Endodermal cell (in vitro differentiated cells): ENCODE measurements at regions not wholly inside any gene's neighbourhood (a gene's known extent, or its start where the extent isn't known, plus 50 kb on each side); places are given as distances from the start of the nearest gene placed in this dataset.
A peak's percentile ranks its signal among the peaks of the same experiment; 100 is the strongest.

Experiments
- DNase-seq: peaks from one replicate; pipeline ENCODE4 v3.0.0-alpha.2; 2017
- H3K27ac ChIP-seq: 2 replicates; pipeline ENCODE4 v1.5.1; 2013; ENCODE audit warnings: mild to moderate bottlenecking, low read depth, low read length, moderate library complexity
- H3K27me3 ChIP-seq: 2 replicates; pipeline ENCODE4 v1.6.1; 2013; ENCODE audit warnings: mild to moderate bottlenecking, low read length, moderate library complexity; ENCODE audit not compliant: insufficient read depth, control insufficient read depth, poor library complexity, severe bottlenecking
- H3K36me3 ChIP-seq: 2 replicates; pipeline ENCODE4 v1.7.0; 2013; ENCODE audit warnings: mild to moderate bottlenecking, low read length, moderate library complexity; ENCODE audit not compliant: control insufficient read depth, insufficient read depth
- H3K4me1 ChIP-seq: one replicate; pipeline ENCODE4 v1.7.0; 2013; ENCODE audit warnings: low read length; ENCODE audit not compliant: control insufficient read depth, insufficient read depth
- H3K4me3 ChIP-seq: 2 replicates; pipeline ENCODE4 v1.5.1; 2013; ENCODE audit warnings: mild to moderate bottlenecking, low read length, moderate library complexity
- H3K9ac ChIP-seq: 2 replicates; pipeline ENCODE4 v1.6.1; 2013; ENCODE audit warnings: mild to moderate bottlenecking, low read length, moderate library complexity; ENCODE audit not compliant: poor library complexity, severe bottlenecking; ENCODE audit errors: extremely low read depth
- H3K9me3 ChIP-seq: 2 replicates; pipeline ENCODE4 v1.6.1; 2013; ENCODE audit warnings: mild to moderate bottlenecking, low read length, moderate library complexity; ENCODE audit not compliant: control insufficient read depth
- H3K27ac Mint-ChIP-seq: 2 replicates; pipeline ENCODE4 v1.8.0; 2020; ENCODE audit warnings: mixed read lengths
- H3K27me3 Mint-ChIP-seq: 2 replicates; pipeline ENCODE4 v1.8.0; 2021; ENCODE audit warnings: mild to moderate bottlenecking, mixed read lengths; ENCODE audit not compliant: insufficient read depth
- H3K36me3 Mint-ChIP-seq: 2 replicates; pipeline ENCODE4 v1.8.0; 2020; ENCODE audit warnings: low read depth, mixed read lengths
- H3K4me1 Mint-ChIP-seq: 2 replicates; pipeline ENCODE4 v1.8.0; 2020; ENCODE audit warnings: mixed read lengths
- H3K4me3 Mint-ChIP-seq: 2 replicates; pipeline ENCODE4 v1.8.0; 2020; ENCODE audit warnings: mild to moderate bottlenecking, moderate library complexity, mixed read lengths
- H3K9me3 Mint-ChIP-seq: 2 replicates; pipeline ENCODE4 v1.8.0; 2020; ENCODE audit warnings: mild to moderate bottlenecking, mixed read lengths
- CTCF ChIP-seq: fragments of 200-600 bp; sonication (generic); conservative IDR thresholded peaks from 2 replicates; pipeline ENCODE4 v1.5.0; 2021; ENCODE audit warnings: antibody characterized with exemption, mild to moderate bottlenecking
- WGBS, 2 experiments: methylation state at CpG; one replicate each; pipeline versions ENCODE4 v1.1.5 to v1.1.7; 2013; ENCODE audit warnings: missing lambda C conversion rate in 2 of 2, mixed read lengths in 1 of 2; ENCODE audit not compliant: insufficient coverage in 1 of 2, insufficient read length in 1 of 2; 5-methylcytosine and 5-hydroxymethylcytosine counted together

- H3K9me3 Mint-ChIP-seq = peaks cover 30% of the 10 kb centered on the region
- H3K27ac Mint-ChIP-seq = no peak overlapping the region
- DNase-seq = peak; percentile 45
- no peak overlapping the region for H3K27ac ChIP-seq
- peaks cover 4% of the 10 kb centered on the region for H3K27me3 Mint-ChIP-seq
- peaks cover 6% of the 10 kb centered on the region for H3K36me3 Mint-ChIP-seq
- no peaks in the 10 kb centered on the region for H3K36me3 ChIP-seq
- peaks cover 35% of the 10 kb centered on the region for H3K4me1 Mint-ChIP-seq
- H3K9me3 ChIP-seq = peaks cover 35% of the 10 kb centered on the region
- H3K9ac ChIP-seq = no peak overlapping the region
- WGBS, 2 experiments = 65 to 73% methylated on average over 3 to 5 of the region's 5 CpGs
- no peak for TF ChIP-seq CTCF
- H3K4me1 ChIP-seq = peaks cover 12% of the 10 kb centered on the region
- H3K4me3 Mint-ChIP-seq = no peak overlapping the region
- no peak overlapping the region for H3K4me3 ChIP-seq
- H3K27me3 ChIP-seq = no peaks in the 10 kb centered on the region
Measured at GRCh38 chr2:128427413-128427755, 108.7 kb upstream of the HS6ST1 start.

GRCh38 chr2:128428415-128428814, 109.7 kb upstream of the HS6ST1 start:
- H3K36me3 Mint-ChIP-seq = peaks cover 6% of the 10 kb centered on the region
- Histone ChIP-seq H3K36me3 (no peaks in the 10 kb centered on the region), H3K4me3 (no peak overlapping the region), H3K9me3 (peaks cover 31% of the 10 kb centered on the region), H3K4me1 (peaks cover 12% of the 10 kb centered on the region), H3K9ac (no peak overlapping the region), H3K27me3 (no peaks in the 10 kb centered on the region), H3K27ac (no peak overlapping the region)
- H3K27ac Mint-ChIP-seq = no peak overlapping the region
- H3K27me3 Mint-ChIP-seq = peaks cover 2% of the 10 kb centered on the region
- no peak for DNase-seq
- peaks cover 23% of the 10 kb centered on the region for H3K9me3 Mint-ChIP-seq
- H3K4me1 Mint-ChIP-seq = peaks cover 35% of the 10 kb centered on the region
- WGBS, 2 experiments = 93 to 100% methylated on average over 1 to 3 of the region's 3 CpGs
- no peak for TF ChIP-seq CTCF
- no peak overlapping the region for H3K4me3 Mint-ChIP-seq

- H3K9me3 Mint-ChIP-seq = peaks cover 21% of the 10 kb centered on the region
- Histone ChIP-seq H3K27ac (no peak overlapping the region), H3K4me1 (peaks cover 4% of the 10 kb centered on the region), H3K4me3 (no peak overlapping the region), H3K9me3 (peaks cover 31% of the 10 kb centered on the region), H3K9ac (no peak overlapping the region), H3K27me3 (no peaks in the 10 kb centered on the region), H3K36me3 (no peaks in the 10 kb centered on the region)
- no peak for TF ChIP-seq CTCF
- H3K27ac Mint-ChIP-seq = no peak overlapping the region
- H3K36me3 Mint-ChIP-seq = peaks cover 6% of the 10 kb centered on the region
- peaks cover 7% of the 10 kb centered on the region for H3K4me1 Mint-ChIP-seq
- H3K4me3 Mint-ChIP-seq = no peak overlapping the region
- DNase-seq = no peak
- H3K27me3 Mint-ChIP-seq = peaks cover 5% of the 10 kb centered on the region
- 95 to 100% methylated on average over 1 to 4 of the region's 4 CpGs for WGBS, 2 experiments
Measured at GRCh38 chr2:128432423-128432822, 113.8 kb upstream of the HS6ST1 start.
